H1 (cell line): ENCODE measurements at regions not wholly inside any gene's neighbourhood (a gene's known extent, or its start where the extent isn't known, plus 50 kb on each side); places are given as distances from the start of the nearest gene placed in this dataset.

Source experiments
- CTCF ChIA-PET: fragments of 300-600 bp; sonication (Branson Sonifier 250); formaldehyde crosslinking; loops from one replicate; lab custom pipeline; 2021; ENCODE audit not compliant: partially characterized antibody; lab: Charles Lee
- POLR2A ChIA-PET: fragments of 300-600 bp; sonication (Branson Sonifier 250); formaldehyde crosslinking; loops from one replicate; lab custom pipeline; 2021; ENCODE audit warnings: inconsistent platforms; ENCODE audit not compliant: partially characterized antibody; lab: Charles Lee
- DNase-seq, 2 experiments: peaks; one replicate each; pipeline versions ENCODE4 v3.0.0 to v3.0.0-alpha.2; 2010 to 2022; ENCODE audit warnings: low spot score in 2 of 2, low read depth in 1 of 2, mixed read lengths in 1 of 2
- FAIRE-seq: peaks from 2 replicates; lab custom pipeline; 2011; peaks lifted over from hg19 to GRCh38; lab: Jason Lieb, UNC
- H2AFZ ChIP-seq: 2 replicates; pipeline ENCODE4 v1.8.1; 2012; ENCODE audit warnings: low read length, inconsistent platforms
- H2AK5ac ChIP-seq: 2 replicates; pipeline ENCODE4 v1.6.1; 2013; ENCODE audit warnings: low read depth, low read length
- H2BK120ac ChIP-seq: replicated peaks from 2 replicates; pipeline ENCODE3; 2013; ENCODE audit warnings: low read depth, low read length, inconsistent platforms
- H2BK12ac ChIP-seq: 2 replicates; pipeline ENCODE4 v1.6.1; 2013; ENCODE audit warnings: low read depth, low read length
- H2BK15ac ChIP-seq: 2 replicates; pipeline ENCODE4 v1.6.1; 2013; ENCODE audit warnings: low read length
- H2BK20ac ChIP-seq: 2 replicates; pipeline ENCODE4 v1.6.1; 2013; ENCODE audit warnings: low read length
- H2BK5ac ChIP-seq: 2 replicates; pipeline ENCODE4 v1.6.1; 2013; ENCODE audit warnings: low read depth, low read length
- H3K14ac ChIP-seq: 2 replicates; pipeline ENCODE4 v1.6.1; 2013; ENCODE audit warnings: inconsistent platforms; ENCODE audit not compliant: insufficient read length
- H3K18ac ChIP-seq: 2 replicates; pipeline ENCODE4 v1.6.1; 2013; ENCODE audit warnings: low read length; ENCODE audit errors: extremely low read depth
- H3K23ac ChIP-seq: 2 replicates; pipeline ENCODE4 v1.6.1; 2013; ENCODE audit warnings: inconsistent platforms; ENCODE audit not compliant: insufficient read length
- H3K23me2 ChIP-seq: 2 replicates; pipeline ENCODE4 v1.6.1; 2013; ENCODE audit warnings: low read depth, low read length
- H3K27ac ChIP-seq: 2 replicates; pipeline ENCODE4 v1.6.1; 2011; ENCODE audit warnings: low read depth, low read length, inconsistent platforms
- H3K27me3 ChIP-seq, 4 experiments: replicated peaks in 1 of 4; 1 replicate in 1 of 4; 2 replicates in 3 of 4; pipeline versions ENCODE4 v1.6.1 to v1.8.1; 2011 to 2013; ENCODE audit warnings: low read length in 3 of 4, mild to moderate bottlenecking in 3 of 4, inconsistent platforms in 2 of 4, mixed read lengths in 2 of 4, moderate library complexity in 1 of 4; ENCODE audit not compliant: control insufficient read depth in 3 of 4, insufficient read depth in 3 of 4; ENCODE audit errors: extremely low read depth in 1 of 4
- H3K36me3 ChIP-seq, 4 experiments: 2 replicates each; pipeline versions ENCODE4 v1.6.1 to v1.8.1; 2011 to 2013; ENCODE audit warnings: mild to moderate bottlenecking in 4 of 4, low read length in 3 of 4, moderate library complexity in 2 of 4, control low read depth in 1 of 4, inconsistent platforms in 1 of 4; ENCODE audit not compliant: insufficient read depth in 4 of 4, control insufficient read depth in 2 of 4
- H3K4ac ChIP-seq: replicated peaks from 2 replicates; pipeline ENCODE3; 2013; ENCODE audit warnings: low read length, low read depth, mixed read lengths, inconsistent platforms; ENCODE audit not compliant: insufficient read length
- H3K4me1 ChIP-seq, 4 experiments: replicated peaks in 1 of 4; 1 replicate in 1 of 4; 2 replicates in 3 of 4; pipeline versions ENCODE4 v1.6.1 to v1.8.1; 2011 to 2013; ENCODE audit warnings: low read length in 3 of 4, inconsistent platforms in 2 of 4, mixed read lengths in 1 of 4; ENCODE audit not compliant: insufficient read depth in 4 of 4, control insufficient read depth in 3 of 4
- H3K4me2 ChIP-seq, 2 experiments: 2 replicates each; pipeline versions ENCODE4 v1.6.1 to v1.8.1; 2011 to 2013; ENCODE audit warnings: low read depth in 2 of 2, low read length in 2 of 2, control low read depth in 1 of 2, inconsistent platforms in 1 of 2, mild to moderate bottlenecking in 1 of 2; ENCODE audit not compliant: insufficient read depth in 1 of 2
- H3K4me3 ChIP-seq, 4 experiments: fragments of 200-600, 300-600 bp in 1 of 4; sonication (generic), shearing (Covaris generic), sonication (Bioruptor Twin) in 1 of 4; 2 replicates each; pipeline versions ENCODE4 v1.5.1 to v1.8.1; 2011 to 2016; ENCODE audit warnings: low read length in 4 of 4, low read depth in 3 of 4, control low read depth in 2 of 4, inconsistent platforms in 2 of 4, mild to moderate bottlenecking in 2 of 4, mixed read lengths in 1 of 4, moderate library complexity in 1 of 4; ENCODE audit not compliant: insufficient read depth in 2 of 4; ENCODE audit errors: extremely low read depth in 1 of 4
- H3K56ac ChIP-seq: replicated peaks from 2 replicates; pipeline ENCODE3; 2013; ENCODE audit warnings: low read depth, mild to moderate bottlenecking, mixed read lengths, low read length, inconsistent platforms; ENCODE audit not compliant: insufficient read length
- H3K79me1 ChIP-seq: 2 replicates; pipeline ENCODE4 v1.6.1; 2013; ENCODE audit warnings: low read depth, low read length, control low read depth
- H3K79me2 ChIP-seq, 2 experiments: 2 replicates each; pipeline versions ENCODE4 v1.6.1 to v1.8.1; 2012 to 2013; ENCODE audit warnings: low read length in 2 of 2, mild to moderate bottlenecking in 2 of 2, inconsistent platforms in 1 of 2; ENCODE audit not compliant: insufficient read depth in 2 of 2, control insufficient read depth in 1 of 2
- H3K9ac ChIP-seq, 4 experiments: replicated peaks in 1 of 4; 1 replicate in 1 of 4; 2 replicates in 3 of 4; pipeline versions ENCODE4 v1.6.1 to v1.8.1; 2011 to 2013; ENCODE audit warnings: low read depth in 3 of 4, low read length in 3 of 4, control low read depth in 2 of 4, mild to moderate bottlenecking in 2 of 4, moderate library complexity in 2 of 4, inconsistent platforms in 1 of 4; ENCODE audit errors: extremely low read depth in 1 of 4
- H3K9me3 ChIP-seq, 2 experiments: 2 replicates each; pipeline versions ENCODE4 v1.6.1 to v1.8.1; 2012 to 2013; ENCODE audit warnings: mild to moderate bottlenecking in 2 of 2, moderate library complexity in 2 of 2, control low read depth in 1 of 2, inconsistent platforms in 1 of 2, low read depth in 1 of 2, low read length in 1 of 2, mixed read lengths in 1 of 2; ENCODE audit not compliant: insufficient read depth in 2 of 2
- H4K20me1 ChIP-seq, 2 experiments: replicated peaks in 1 of 2; 2 replicates each; pipeline versions ENCODE3 to v1.8.1; 2011 to 2013; ENCODE audit warnings: inconsistent platforms in 2 of 2, low read length in 2 of 2, mild to moderate bottlenecking in 1 of 2; ENCODE audit not compliant: insufficient read depth in 2 of 2, control insufficient read depth in 1 of 2
- H4K5ac ChIP-seq: 2 replicates; pipeline ENCODE4 v1.6.1; 2013; ENCODE audit warnings: low read length, low read depth, mixed read lengths, inconsistent platforms; ENCODE audit not compliant: insufficient read length
- H4K8ac ChIP-seq: 2 replicates; pipeline ENCODE4 v1.8.0; 2013; ENCODE audit warnings: mild to moderate bottlenecking, moderate library complexity, low read length, inconsistent platforms; ENCODE audit not compliant: insufficient read depth; ENCODE audit errors: extremely low read depth
- H4K91ac ChIP-seq: replicated peaks from 2 replicates; pipeline ENCODE3; 2013; ENCODE audit warnings: low read length, mixed read lengths, inconsistent platforms; ENCODE audit not compliant: insufficient read length
- GTF2F1 ChIP-seq: IDR thresholded peaks from 2 replicates; pipeline ENCODE4 v1.6.1; 2012; ENCODE audit warnings: low read depth, low read length, improper control_type of control experiment, borderline replicate concordance
- MAFK ChIP-seq: IDR thresholded peaks from 2 replicates; pipeline ENCODE4 v1.6.1; 2012; ENCODE audit warnings: low read depth, mild to moderate bottlenecking, improper control_type of control experiment, low read length
- NANOG ChIP-seq: IDR thresholded peaks from 2 replicates; pipeline ENCODE4 v1.6.1; 2011; ENCODE audit warnings: low read length, low read depth, mild to moderate bottlenecking, inconsistent platforms; ENCODE audit not compliant: insufficient read depth, poor library complexity, severe bottlenecking
- POLR2A ChIP-seq, 2 experiments: IDR thresholded peaks; 1 replicate in 1 of 2; 2 replicates in 1 of 2; pipeline ENCODE4 v1.6.1; 2011; ENCODE audit warnings: low read depth in 2 of 2, low read length in 2 of 2, mild to moderate bottlenecking in 2 of 2; ENCODE audit errors: control extremely low read depth in 1 of 2
- POU5F1 ChIP-seq: IDR thresholded peaks from 2 replicates; pipeline ENCODE4 v1.6.1; 2011; ENCODE audit warnings: low read depth, mild to moderate bottlenecking, low read length, moderate library complexity
- SP1 ChIP-seq: IDR thresholded peaks from 2 replicates; pipeline ENCODE4 v1.6.1; 2011; ENCODE audit warnings: low read depth, low read length
- ZNF274 ChIP-seq: IDR thresholded peaks from 2 replicates; pipeline ENCODE4 v1.7.0; 2012; ENCODE audit warnings: low read length, borderline replicate concordance; ENCODE audit errors: extremely low read depth
- WGBS, 2 experiments: shearing (Covaris generic) in 1 of 2; methylation state at CpG; one replicate each; pipeline versions ENCODE4 v1.1.6 to v1.1.7; 2013 to 2015; ENCODE audit warnings: low lambda C conversion rate in 2 of 2, mixed read lengths in 2 of 2, inconsistent platforms in 1 of 2, low coverage in 1 of 2, missing lambda C conversion rate in 1 of 2; ENCODE audit not compliant: insufficient replicate concordance in 2 of 2, insufficient coverage in 1 of 2, insufficient read length in 1 of 2; ENCODE audit errors: extremely low coverage in 1 of 2, missing lambda C conversion rate in 1 of 2; 5-methylcytosine and 5-hydroxymethylcytosine counted together
- TF ChIP-seq, protein P1 (sequence below): IDR thresholded peaks from 2 replicates; pipeline ENCODE4 v1.6.1; 2011; ENCODE audit warnings: low read depth, mild to moderate bottlenecking, low read length; ENCODE audit not compliant: insufficient read depth
- TF ChIP-seq, protein P2 (sequence below): IDR thresholded peaks from 2 replicates; pipeline ENCODE4 v1.6.1; 2012; ENCODE audit warnings: inconsistent platforms

DNA sequence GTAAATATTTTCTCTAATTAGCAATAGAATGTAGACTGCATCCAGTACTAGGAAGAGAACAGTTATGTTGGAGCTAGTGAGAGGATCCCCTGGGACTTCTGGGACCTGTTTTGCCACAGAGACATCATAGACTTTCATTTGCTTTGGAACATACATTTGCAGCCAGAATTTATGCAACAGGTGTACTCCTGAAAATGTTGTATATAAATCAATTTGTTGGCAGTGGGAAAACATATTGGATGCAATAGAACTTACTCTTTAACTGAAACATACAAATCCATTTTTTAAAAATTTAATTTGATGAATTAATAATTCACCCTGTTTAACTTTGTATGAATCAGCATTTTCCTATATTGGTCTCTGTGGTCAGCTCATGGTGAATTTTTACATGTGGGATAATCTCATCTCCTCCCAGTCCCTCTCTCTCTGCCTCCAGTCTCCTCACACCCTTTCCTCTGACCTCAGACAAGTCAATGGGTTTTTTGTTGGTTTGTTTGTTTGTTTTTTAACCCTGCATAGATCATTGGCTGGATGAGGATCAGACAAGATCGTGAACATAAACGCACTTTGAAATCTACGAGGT is 263.0 kb downstream of the LPIN1 start:
- 98% methylated on average over 3 of the region's 3 CpGs; no CpG with 5 or more reads in 1 of the 2 experiments for WGBS, 2 experiments
- H4K20me1 ChIP-seq, result no peaks in the 10 kb centered on the region
- H3K9me3 ChIP-seq, result no peaks in the 10 kb centered on the region
- H3K23ac ChIP-seq, result no peak overlapping the region
- H3K4me3 ChIP-seq, result no peak overlapping the region
- no peak overlapping the region for H2BK12ac ChIP-seq
- no peak overlapping the region for H2AK5ac ChIP-seq
- H3K18ac ChIP-seq, result no peak overlapping the region
- no peak overlapping the region for H2BK20ac ChIP-seq
- H3K56ac ChIP-seq, result no peak overlapping the region
- H4K91ac ChIP-seq, result no peak overlapping the region
- no peak overlapping the region for H2BK120ac ChIP-seq
- H3K36me3 ChIP-seq, result no peaks in the 10 kb centered on the region
- DNase-seq (no peak), FAIRE-seq (no peak)
- ChIA-PET CTCF (interaction anchor here (0.8 to 1.4 kb wide), 3 partner anchors 10 to 180 kb away, joined by 3 read pairs; no protein-coding TSS in a partner anchor), POLR2A (no interaction called here)
- H3K79me2 ChIP-seq, result no peaks in the 10 kb centered on the region
- H3K27ac ChIP-seq, result no peak overlapping the region
- H2BK15ac ChIP-seq, result no peak overlapping the region
- H3K4me1 ChIP-seq, result peaks cover 0 to 8% (median 2%) of the 10 kb centered on the region in 4 experiments; a peak in 3 of 7 replicates
- TF ChIP-seq POLR2A (IDR thresholded peaks at IDR 0.05; ENCODE audit: control extremely low read depth in 1 of 2, low read depth in 2 of 2, low read length in 2 of 2) (no peak), ZNF274 (no peak), MAFK (no peak), NANOG (no peak), POU5F1 (no peak), GTF2F1 (no peak), SP1 (no peak)
- TF ChIP-seq, protein P1, sequence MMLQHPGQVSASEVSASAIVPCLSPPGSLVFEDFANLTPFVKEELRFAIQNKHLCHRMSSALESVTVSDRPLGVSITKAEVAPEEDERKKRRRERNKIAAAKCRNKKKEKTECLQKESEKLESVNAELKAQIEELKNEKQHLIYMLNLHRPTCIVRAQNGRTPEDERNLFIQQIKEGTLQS, result no peak
- TF ChIP-seq, protein P2, sequence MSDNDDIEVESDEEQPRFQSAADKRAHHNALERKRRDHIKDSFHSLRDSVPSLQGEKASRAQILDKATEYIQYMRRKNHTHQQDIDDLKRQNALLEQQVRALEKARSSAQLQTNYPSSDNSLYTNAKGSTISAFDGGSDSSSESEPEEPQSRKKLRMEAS, result no peak
- H3K4me2 ChIP-seq, result no peak overlapping the region
- H4K5ac ChIP-seq, result no peak overlapping the region
- no peaks in the 10 kb centered on the region for H3K79me1 ChIP-seq
- H2AFZ ChIP-seq, result no peak overlapping the region
- no peak overlapping the region for H3K9ac ChIP-seq
- H3K27me3 ChIP-seq, result no peaks in the 10 kb centered on the region
- no peak overlapping the region for H3K14ac ChIP-seq
- H4K8ac ChIP-seq, result no peak overlapping the region
- H2BK5ac ChIP-seq, result no peak overlapping the region
- H3K23me2 ChIP-seq, result no peaks in the 10 kb centered on the region
- no peak overlapping the region for H3K4ac ChIP-seq
